Calu3 (cell line): ENCODE measurements at regions not wholly inside any gene's neighbourhood (a gene's known extent, or its start where the extent isn't known, plus 50 kb on each side); places are given as distances from the start of the nearest gene placed in this dataset.

Source experiments
- BruUV-seq: library from RNA; stranded (reverse); fragments of 400-500 nt; replicated peaks from 2 replicates; lab custom pipeline; 2021; lab: Mats Ljungman, UMichigan
- CTCF ChIA-PET: fragments of 300-600 bp; sonication (Branson Sonifier 250); formaldehyde crosslinking; loops from one replicate; lab custom pipeline; 2022; ENCODE audit warnings: antibody characterized with exemption; lab: Charles Lee
- DNase-seq: peaks from one replicate; pipeline ENCODE4 v3.0.0; 2022
- H3K27ac Mint-ChIP-seq: one replicate; pipeline ENCODE4 v1.8.0; 2022; ENCODE audit warnings: mixed read lengths; ENCODE audit not compliant: unreplicated experiment
- H3K27me3 Mint-ChIP-seq: one replicate; pipeline ENCODE4 v1.8.0; 2022; ENCODE audit warnings: mixed read lengths; ENCODE audit not compliant: unreplicated experiment
- H3K36me3 Mint-ChIP-seq: one replicate; pipeline ENCODE4 v1.8.0; 2022; ENCODE audit warnings: mild to moderate bottlenecking, moderate library complexity, mixed read lengths; ENCODE audit not compliant: insufficient read depth, unreplicated experiment
- H3K4me1 Mint-ChIP-seq: one replicate; pipeline ENCODE4 v1.8.0; 2022; ENCODE audit warnings: mild to moderate bottlenecking, low read depth, mixed read lengths; ENCODE audit not compliant: unreplicated experiment
- H3K4me3 Mint-ChIP-seq: one replicate; pipeline ENCODE4 v1.8.0; 2022; ENCODE audit warnings: mild to moderate bottlenecking, low read depth, moderate library complexity, mixed read lengths; ENCODE audit not compliant: unreplicated experiment
- H3K9me3 Mint-ChIP-seq: one replicate; pipeline ENCODE4 v1.8.0; 2022; ENCODE audit warnings: low read depth, mixed read lengths; ENCODE audit not compliant: unreplicated experiment
- intact Hi-C: fragments of 100-400 bp; cut with micrococcal nuclease; formaldehyde crosslinking; loops from one replicate; pipeline ENCODE4 v1.10.0; 2022; ENCODE audit not compliant: unreplicated experiment
- TF ChIP-seq, protein P1 (sequence below): fragments of 200-600 bp; IDR thresholded peaks from one replicate; pipeline ENCODE4 v1.8.0; 2022; ENCODE audit warnings: antibody characterized with exemption; ENCODE audit not compliant: unreplicated experiment

DNA sequence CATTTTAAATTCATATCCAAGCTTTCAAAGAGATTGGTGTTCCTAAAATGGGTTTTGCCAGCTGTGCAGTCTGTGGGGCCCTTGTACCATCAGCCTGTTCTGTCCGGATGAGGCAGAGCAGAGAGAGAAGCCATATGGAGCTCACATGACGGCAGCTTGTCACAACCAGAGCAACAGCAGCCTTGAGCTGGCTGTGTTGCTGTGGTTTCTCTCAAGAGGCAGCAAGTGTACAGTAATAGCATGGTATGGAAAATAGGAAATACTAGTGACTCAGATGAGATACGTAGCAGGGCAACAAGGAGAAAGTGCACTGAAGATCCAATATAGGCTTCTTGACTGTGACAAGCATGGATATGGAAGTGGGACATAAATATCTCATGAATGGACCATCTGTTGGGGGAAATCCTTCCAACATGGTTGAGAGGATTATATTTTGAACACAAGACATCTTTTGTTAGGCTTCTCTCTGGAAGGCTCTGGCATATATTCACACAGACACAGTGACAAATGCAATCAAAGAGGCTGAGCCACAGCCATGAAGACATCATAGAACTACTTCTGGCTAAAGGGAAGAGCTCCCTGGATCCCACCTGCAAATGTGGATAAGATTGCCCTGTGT lies 251.0 kb upstream of the TAC1 start:
- H3K9me3 Mint-ChIP-seq: peaks cover 2% of the 10 kb centered on the region
- no peak for DNase-seq
- intact Hi-C loops: no loop called here
- peaks cover 14% of the 10 kb centered on the region for H3K27me3 Mint-ChIP-seq
- H3K27ac Mint-ChIP-seq: no peak overlapping the region
- BruUV-seq: no TSS peak
- CTCF ChIA-PET: no interaction called here
- no peak overlapping the region for H3K4me3 Mint-ChIP-seq
- TF ChIP-seq, protein P1, sequence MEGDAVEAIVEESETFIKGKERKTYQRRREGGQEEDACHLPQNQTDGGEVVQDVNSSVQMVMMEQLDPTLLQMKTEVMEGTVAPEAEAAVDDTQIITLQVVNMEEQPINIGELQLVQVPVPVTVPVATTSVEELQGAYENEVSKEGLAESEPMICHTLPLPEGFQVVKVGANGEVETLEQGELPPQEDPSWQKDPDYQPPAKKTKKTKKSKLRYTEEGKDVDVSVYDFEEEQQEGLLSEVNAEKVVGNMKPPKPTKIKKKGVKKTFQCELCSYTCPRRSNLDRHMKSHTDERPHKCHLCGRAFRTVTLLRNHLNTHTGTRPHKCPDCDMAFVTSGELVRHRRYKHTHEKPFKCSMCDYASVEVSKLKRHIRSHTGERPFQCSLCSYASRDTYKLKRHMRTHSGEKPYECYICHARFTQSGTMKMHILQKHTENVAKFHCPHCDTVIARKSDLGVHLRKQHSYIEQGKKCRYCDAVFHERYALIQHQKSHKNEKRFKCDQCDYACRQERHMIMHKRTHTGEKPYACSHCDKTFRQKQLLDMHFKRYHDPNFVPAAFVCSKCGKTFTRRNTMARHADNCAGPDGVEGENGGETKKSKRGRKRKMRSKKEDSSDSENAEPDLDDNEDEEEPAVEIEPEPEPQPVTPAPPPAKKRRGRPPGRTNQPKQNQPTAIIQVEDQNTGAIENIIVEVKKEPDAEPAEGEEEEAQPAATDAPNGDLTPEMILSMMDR: no peak
- H3K4me1 Mint-ChIP-seq: no peaks in the 10 kb centered on the region
- H3K36me3 Mint-ChIP-seq: no peaks in the 10 kb centered on the region

DNA sequence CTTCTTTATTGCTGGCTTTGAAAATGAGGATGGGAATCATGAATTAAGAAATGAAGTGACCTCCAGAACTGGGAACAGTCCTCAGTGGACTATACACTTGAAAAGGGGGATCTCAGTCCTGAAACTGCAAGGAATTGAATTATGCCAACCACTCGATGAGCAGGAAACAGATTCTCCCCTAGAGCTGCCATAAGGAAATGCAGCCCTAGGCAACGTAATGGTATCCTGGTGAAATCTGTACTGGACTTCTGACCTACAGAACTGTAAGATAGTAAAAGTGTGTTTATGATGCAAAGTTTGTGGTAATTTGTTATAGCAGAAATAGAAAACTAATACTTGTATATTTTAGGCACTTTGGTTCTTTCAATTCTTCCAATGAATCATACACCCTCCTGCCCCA lies 236.4 kb upstream of the TAC1 start:
- CTCF ChIA-PET: no interaction called here
- peaks cover 14% of the 10 kb centered on the region for H3K27me3 Mint-ChIP-seq
- no peaks in the 10 kb centered on the region for H3K4me1 Mint-ChIP-seq
- H3K9me3 Mint-ChIP-seq: no peaks in the 10 kb centered on the region
- DNase-seq: no peak
- TF ChIP-seq, protein P1: no peak
- H3K4me3 Mint-ChIP-seq: no peak overlapping the region
- no peaks in the 10 kb centered on the region for H3K36me3 Mint-ChIP-seq
- H3K27ac Mint-ChIP-seq: no peak overlapping the region
- intact Hi-C loops: loop anchor here (10.0 kb wide), 1 partner anchor 249 kb away; no protein-coding TSS in a partner anchor
- BruUV-seq: no TSS peak

DNA sequence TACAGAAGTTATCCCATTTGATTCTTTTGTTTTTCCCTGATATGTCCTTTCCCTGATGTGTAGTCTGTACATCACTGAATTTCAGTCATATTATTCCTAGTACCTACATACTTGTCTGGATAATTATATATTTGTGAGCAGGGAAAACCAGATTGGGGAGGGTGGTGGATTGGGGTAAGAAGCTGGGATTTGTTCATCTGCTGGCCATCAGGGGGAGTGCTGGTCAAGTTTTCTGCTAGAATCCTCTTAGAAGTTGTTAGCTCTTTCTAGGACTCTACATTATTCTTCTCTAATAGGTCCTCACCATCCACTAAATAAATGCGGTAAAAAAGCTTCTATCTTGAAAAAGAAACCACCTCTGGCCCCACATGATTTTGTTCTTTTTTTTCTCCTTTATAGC lies 232.7 kb upstream of the TAC1 start:
- H3K27me3 Mint-ChIP-seq: peaks cover 14% of the 10 kb centered on the region
- no peaks in the 10 kb centered on the region for H3K9me3 Mint-ChIP-seq
- H3K4me1 Mint-ChIP-seq: no peaks in the 10 kb centered on the region
- H3K36me3 Mint-ChIP-seq: no peaks in the 10 kb centered on the region
- CTCF ChIA-PET: interaction anchor here (0.5 to 1.0 kb wide), 4 partner anchors 111 to 1091 kb away, joined by 3 to 10 read pairs (median 4); no protein-coding TSS in a partner anchor
- TF ChIP-seq, protein P1: peak; percentile 35
- intact Hi-C loops: loop anchor here (1.0 to 10.0 kb wide), 2 partner anchors 246 to 336 kb away; no protein-coding TSS in a partner anchor
- peak; percentile 49 for DNase-seq
- no peak overlapping the region for H3K27ac Mint-ChIP-seq
- no TSS peak for BruUV-seq
- no peak overlapping the region for H3K4me3 Mint-ChIP-seq

DNA sequence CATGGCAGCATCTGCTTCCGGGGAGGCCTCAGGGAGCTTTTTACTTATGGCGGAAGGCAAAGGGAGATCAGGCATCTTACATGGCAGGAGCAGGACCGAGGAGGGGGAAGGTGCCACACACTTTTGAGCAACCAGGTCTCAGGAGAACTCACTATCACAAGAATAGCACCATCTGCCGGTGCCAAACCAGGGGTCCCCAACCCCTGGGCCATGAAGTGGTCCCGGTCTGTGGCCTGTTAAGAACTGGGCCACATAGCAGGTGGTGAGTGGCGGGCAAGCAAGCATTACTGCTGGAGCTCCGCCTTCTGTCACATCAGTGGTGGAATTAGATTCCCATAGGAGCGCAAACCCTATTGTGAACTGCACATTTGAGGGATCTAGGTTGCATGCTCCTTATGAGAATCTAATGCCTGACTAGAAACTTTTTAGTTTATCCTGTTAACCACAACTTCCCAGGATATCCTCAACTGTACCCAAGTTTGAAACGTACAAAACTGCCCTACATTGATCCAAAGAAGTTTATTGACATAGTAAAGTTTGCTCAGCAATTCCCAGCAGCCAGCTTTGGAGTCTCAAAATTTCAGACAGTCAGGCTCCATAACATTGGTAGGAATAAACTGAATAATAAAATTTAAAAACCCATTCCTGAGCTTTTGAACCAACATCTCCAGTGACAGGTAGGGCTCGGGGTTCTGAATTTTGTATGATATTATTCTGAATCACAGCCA lies 228.4 kb upstream of the TAC1 start:
- Mint-ChIP-seq H3K9me3 (no peaks in the 10 kb centered on the region), H3K27me3 (no peaks in the 10 kb centered on the region), H3K4me1 (no peaks in the 10 kb centered on the region), H3K4me3 (no peak overlapping the region), H3K27ac (no peak overlapping the region), H3K36me3 (no peaks in the 10 kb centered on the region)
- no TSS peak for BruUV-seq
- no peak for DNase-seq
- CTCF ChIA-PET: no interaction called here
- intact Hi-C loops: no loop called here
- TF ChIP-seq, protein P1: no peak
